ENCODE measurements at regions not wholly inside any gene's neighbourhood (a gene's known extent, or its start where the extent isn't known, plus 50 kb on each side); places are given as distances from the start of the nearest gene placed in this dataset.
A peak's percentile ranks its signal among the peaks of the same experiment; 100 is the strongest.

DNA sequence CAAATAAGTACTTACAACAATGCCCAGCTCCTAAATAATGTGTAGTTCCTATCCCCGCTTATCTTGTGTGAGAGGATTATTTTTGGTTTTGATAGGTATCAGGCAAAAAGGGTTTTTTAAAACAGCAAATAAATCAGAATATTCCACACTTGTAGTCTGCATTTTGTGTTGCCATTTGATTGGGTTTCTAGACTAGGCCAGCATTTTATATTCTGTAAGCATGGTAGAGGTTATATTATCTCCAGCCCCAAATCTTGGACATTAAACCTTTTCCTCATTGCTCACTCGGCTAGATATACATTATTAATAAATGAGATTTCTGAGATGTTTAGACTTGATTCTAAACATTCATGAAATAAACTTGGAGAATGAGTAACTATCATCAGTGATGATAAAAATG, 165.7 kb upstream of the C1orf21 start:
- Histone ChIP-seq H3K4me3 (no peak overlapping the region), H3K27ac (no peak overlapping the region), H3K4me1 (no peaks in the 10 kb centered on the region), H3K27me3 (no peaks in the 10 kb centered on the region), H3K9me3 (no peaks in the 10 kb centered on the region), H3K36me3 (no peaks in the 10 kb centered on the region)
- TF ChIP-seq, protein P1, sequence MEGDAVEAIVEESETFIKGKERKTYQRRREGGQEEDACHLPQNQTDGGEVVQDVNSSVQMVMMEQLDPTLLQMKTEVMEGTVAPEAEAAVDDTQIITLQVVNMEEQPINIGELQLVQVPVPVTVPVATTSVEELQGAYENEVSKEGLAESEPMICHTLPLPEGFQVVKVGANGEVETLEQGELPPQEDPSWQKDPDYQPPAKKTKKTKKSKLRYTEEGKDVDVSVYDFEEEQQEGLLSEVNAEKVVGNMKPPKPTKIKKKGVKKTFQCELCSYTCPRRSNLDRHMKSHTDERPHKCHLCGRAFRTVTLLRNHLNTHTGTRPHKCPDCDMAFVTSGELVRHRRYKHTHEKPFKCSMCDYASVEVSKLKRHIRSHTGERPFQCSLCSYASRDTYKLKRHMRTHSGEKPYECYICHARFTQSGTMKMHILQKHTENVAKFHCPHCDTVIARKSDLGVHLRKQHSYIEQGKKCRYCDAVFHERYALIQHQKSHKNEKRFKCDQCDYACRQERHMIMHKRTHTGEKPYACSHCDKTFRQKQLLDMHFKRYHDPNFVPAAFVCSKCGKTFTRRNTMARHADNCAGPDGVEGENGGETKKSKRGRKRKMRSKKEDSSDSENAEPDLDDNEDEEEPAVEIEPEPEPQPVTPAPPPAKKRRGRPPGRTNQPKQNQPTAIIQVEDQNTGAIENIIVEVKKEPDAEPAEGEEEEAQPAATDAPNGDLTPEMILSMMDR (IDR thresholded peaks at IDR 0.05) = no peak
- TF ChIP-seq POLR2A (IDR thresholded peaks at IDR 0.05) = no peak
- TF ChIP-seq POLR2AphosphoS5 (IDR thresholded peaks at IDR 0.05; ENCODE audit: insufficient read depth in 1 of 2, low read depth in 1 of 2) = no peak
- intact Hi-C loops (cut with DNase I) = loop anchor here (5.0 to 10.0 kb wide), 2 partner anchors 144 to 444 kb away; no protein-coding TSS in a partner anchor
- DNase-seq (ENCODE audit: extremely low spot score in 2 of 2) = no peak

- no peak for DNase-seq (ENCODE audit: extremely low spot score in 2 of 2)
- Histone ChIP-seq H3K4me3 (peak overlapping the region in 1 of 2 donors; percentile 11), H3K27me3 (no peaks in the 10 kb centered on the region), H3K27ac (peak overlapping the region; percentile 9), H3K9me3 (no peaks in the 10 kb centered on the region), H3K4me1 (no peaks in the 10 kb centered on the region), H3K36me3 (no peaks in the 10 kb centered on the region)
- intact Hi-C loops (cut with DNase I) = loop anchor here (5.0 to 10.0 kb wide), 2 partner anchors 145 to 442 kb away; no protein-coding TSS in a partner anchor
- TF ChIP-seq, protein P1 (IDR thresholded peaks at IDR 0.05) = peak; percentile 82 to 93 (median 85)
- no peak for TF ChIP-seq POLR2A (IDR thresholded peaks at IDR 0.05)
Observed at GRCh38 chr1:184222652-184223052, 164.2 kb upstream of the C1orf21 start.

DNA sequence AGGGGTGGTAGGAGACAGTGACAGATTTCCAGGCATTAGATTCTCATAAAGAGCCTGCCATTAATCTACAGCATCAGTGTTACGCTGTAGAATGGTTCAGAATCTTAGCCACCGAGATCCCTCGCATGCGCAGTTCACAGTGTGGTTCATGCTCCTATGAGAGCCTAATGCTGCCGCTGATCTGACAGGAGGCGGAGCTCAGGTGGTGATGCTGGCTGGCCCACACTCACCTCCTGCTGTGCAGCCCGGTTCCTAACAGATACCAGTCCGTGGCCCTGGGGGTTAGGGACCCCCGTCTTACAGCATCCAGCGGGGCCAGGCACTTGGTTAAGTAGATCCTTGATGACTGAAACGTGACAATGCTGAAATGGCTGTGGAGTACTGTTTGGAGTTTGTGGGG, 163.6 kb upstream of the C1orf21 start:
- peak in 1 of 2 donors; percentile 77 for DNase-seq (ENCODE audit: extremely low spot score in 2 of 2)
- Histone ChIP-seq H3K36me3 (no peaks in the 10 kb centered on the region), H3K27ac (no peak overlapping the region), H3K27me3 (no peaks in the 10 kb centered on the region), H3K4me3 (no peak overlapping the region), H3K4me1 (no peaks in the 10 kb centered on the region), H3K9me3 (no peaks in the 10 kb centered on the region)
- no peak for TF ChIP-seq POLR2AphosphoS5 (IDR thresholded peaks at IDR 0.05; ENCODE audit: insufficient read depth in 1 of 2, low read depth in 1 of 2)
- TF ChIP-seq, protein P1 (IDR thresholded peaks at IDR 0.05) = no peak
- no peak for TF ChIP-seq POLR2A (IDR thresholded peaks at IDR 0.05)
- intact Hi-C loops (cut with DNase I) = loop anchor here (5.0 to 10.0 kb wide), 2 partner anchors 146 to 442 kb away; no protein-coding TSS in a partner anchor

DNA sequence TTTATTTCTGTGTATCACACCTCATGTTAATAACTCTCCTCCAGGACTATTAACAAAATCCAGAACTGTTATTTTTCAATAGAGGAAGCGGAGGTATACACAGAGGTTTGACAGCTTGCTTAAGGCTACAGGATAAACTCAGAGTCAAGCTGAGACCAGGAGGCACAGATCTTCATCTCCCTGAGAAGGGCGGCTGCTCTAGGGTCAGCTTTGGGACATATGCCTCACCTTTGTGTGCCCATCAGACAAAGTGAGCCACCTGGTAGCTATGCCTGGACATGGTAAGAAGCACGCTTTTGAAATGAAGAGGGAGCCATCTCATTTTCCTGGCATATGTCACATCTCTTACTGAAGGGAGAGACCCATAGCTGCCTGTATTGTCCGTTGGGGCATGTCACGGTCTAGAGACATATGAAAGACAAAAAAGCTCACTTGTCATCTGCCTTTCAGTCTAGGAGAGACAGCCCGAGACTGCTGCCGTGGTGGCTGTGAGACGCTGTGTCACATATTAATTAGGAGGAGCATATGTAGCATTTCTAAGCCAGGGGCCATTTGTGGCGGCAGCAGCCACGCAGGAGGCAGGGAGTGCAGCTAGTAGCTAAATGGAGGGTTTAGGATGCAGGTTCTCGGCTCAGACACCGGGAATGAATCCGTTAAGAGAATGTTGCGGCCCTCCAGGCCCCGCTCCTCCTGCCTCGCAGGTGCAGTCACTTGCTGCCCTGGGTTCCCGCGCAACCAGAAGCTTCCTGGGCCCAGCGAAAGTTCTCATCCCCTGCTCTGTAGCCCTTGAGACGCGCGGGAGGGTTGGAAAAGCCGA, 161.3 kb upstream of the C1orf21 start:
- Histone ChIP-seq H3K4me1 (no peaks in the 10 kb centered on the region), H3K27ac (no peak overlapping the region), H3K4me3 (no peak overlapping the region), H3K36me3 (no peaks in the 10 kb centered on the region), H3K27me3 (no peaks in the 10 kb centered on the region), H3K9me3 (no peaks in the 10 kb centered on the region)
- TF ChIP-seq, protein P1 (IDR thresholded peaks at IDR 0.05) = no peak
- no peak for TF ChIP-seq POLR2AphosphoS5 (IDR thresholded peaks at IDR 0.05; ENCODE audit: insufficient read depth in 1 of 2, low read depth in 1 of 2)
- no peak for TF ChIP-seq POLR2A (IDR thresholded peaks at IDR 0.05)
- DNase-seq (ENCODE audit: extremely low spot score in 2 of 2) = peak in 1 of 2 donors; percentile 64
- intact Hi-C loops (cut with DNase I) = loop anchor here (10.0 kb wide), 1 partner anchor 439 kb away; no protein-coding TSS in a partner anchor

GRCh38 chr1:184226100-184226487, 160.7 kb upstream of the C1orf21 start:
- H3K9me3 ChIP-seq = no peaks in the 10 kb centered on the region
- H3K27me3 ChIP-seq = no peaks in the 10 kb centered on the region
- no peaks in the 10 kb centered on the region for H3K4me1 ChIP-seq
- H3K4me3 ChIP-seq = no peak overlapping the region
- peak in 1 of 2 donors; percentile 58 for DNase-seq (ENCODE audit: extremely low spot score in 2 of 2)
- H3K36me3 ChIP-seq = no peaks in the 10 kb centered on the region
- no peak overlapping the region for H3K27ac ChIP-seq
- intact Hi-C loops (cut with DNase I) = loop anchor here (10.0 kb wide), 1 partner anchor 439 kb away; no protein-coding TSS in a partner anchor
- TF ChIP-seq, protein P1 (IDR thresholded peaks at IDR 0.05) = no peak
- TF ChIP-seq POLR2AphosphoS5 (IDR thresholded peaks at IDR 0.05; ENCODE audit: insufficient read depth in 1 of 2, low read depth in 1 of 2) = no peak
- TF ChIP-seq POLR2A (IDR thresholded peaks at IDR 0.05) = no peak

Data from vagina (tissue), 2 donors.